Esophagus squamous epithelium (tissue), 4 donors: ENCODE measurements at regions not wholly inside any gene's neighbourhood (a gene's known extent, or its start where the extent isn't known, plus 50 kb on each side); places are given as distances from the start of the nearest gene placed in this dataset.

Source experiments
- POLR2A ChIP-seq, 4 donors: fragments of 450-650 bp; IDR thresholded peaks; one replicate each; pipeline ENCODE4 v1.6.1; 2017; ENCODE audit warnings: antibody characterized with exemption in 4 of 4, mild to moderate bottlenecking in 4 of 4, moderate library complexity in 3 of 4
- TF ChIP-seq, protein P1 (sequence below), 6 experiments: fragments of 450-650 bp in 4 of 6; fragments of 200-600 bp in 2 of 6; sonication (generic) in 2 of 6; IDR thresholded peaks; one replicate each; pipeline ENCODE4 v1.5.1; 2016 to 2019; ENCODE audit warnings: antibody characterized with exemption in 6 of 6, mild to moderate bottlenecking in 4 of 6, moderate library complexity in 4 of 6

DNA sequence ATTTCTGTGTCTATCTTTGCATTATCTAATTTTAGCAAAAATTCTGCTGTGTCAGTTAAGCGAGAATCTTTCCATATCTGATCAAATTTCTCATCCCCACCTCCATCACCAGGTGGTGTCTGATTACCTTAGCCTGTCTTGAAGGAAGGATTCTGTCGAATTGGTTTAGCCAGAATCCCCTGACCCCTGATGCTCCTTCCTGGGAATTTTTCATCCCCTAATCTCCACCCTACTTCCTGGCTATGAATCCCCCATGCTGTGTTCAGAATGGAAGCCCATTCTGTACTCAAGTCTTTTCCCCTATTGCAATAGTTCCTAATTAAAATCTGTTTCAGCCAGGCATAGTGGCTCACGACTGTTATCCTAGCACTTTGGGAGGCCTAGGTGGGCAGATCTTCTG lies 216.1 kb downstream of the SKIDA1 start:
- TF ChIP-seq, protein P1, sequence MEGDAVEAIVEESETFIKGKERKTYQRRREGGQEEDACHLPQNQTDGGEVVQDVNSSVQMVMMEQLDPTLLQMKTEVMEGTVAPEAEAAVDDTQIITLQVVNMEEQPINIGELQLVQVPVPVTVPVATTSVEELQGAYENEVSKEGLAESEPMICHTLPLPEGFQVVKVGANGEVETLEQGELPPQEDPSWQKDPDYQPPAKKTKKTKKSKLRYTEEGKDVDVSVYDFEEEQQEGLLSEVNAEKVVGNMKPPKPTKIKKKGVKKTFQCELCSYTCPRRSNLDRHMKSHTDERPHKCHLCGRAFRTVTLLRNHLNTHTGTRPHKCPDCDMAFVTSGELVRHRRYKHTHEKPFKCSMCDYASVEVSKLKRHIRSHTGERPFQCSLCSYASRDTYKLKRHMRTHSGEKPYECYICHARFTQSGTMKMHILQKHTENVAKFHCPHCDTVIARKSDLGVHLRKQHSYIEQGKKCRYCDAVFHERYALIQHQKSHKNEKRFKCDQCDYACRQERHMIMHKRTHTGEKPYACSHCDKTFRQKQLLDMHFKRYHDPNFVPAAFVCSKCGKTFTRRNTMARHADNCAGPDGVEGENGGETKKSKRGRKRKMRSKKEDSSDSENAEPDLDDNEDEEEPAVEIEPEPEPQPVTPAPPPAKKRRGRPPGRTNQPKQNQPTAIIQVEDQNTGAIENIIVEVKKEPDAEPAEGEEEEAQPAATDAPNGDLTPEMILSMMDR (IDR thresholded peaks at IDR 0.05), result no peak
- TF ChIP-seq POLR2A (IDR thresholded peaks at IDR 0.05), result no peak
